Ureter (tissue), 1 donor: ENCODE measurements at regions not wholly inside any gene's neighbourhood (a gene's known extent, or its start where the extent isn't known, plus 50 kb on each side); places are given as distances from the start of the nearest gene placed in this dataset.
"Not testable (repeated sequence)": the region's sequence is repeated elsewhere in the genome, so short reads cannot be mapped to it uniquely, and the experiment has no call there.

Experiments
- DNase-seq: peaks from one replicate; pipeline ENCODE4 v3.0.0-alpha.2; 2020; ENCODE audit warnings: low spot score
- donor health status: DM: yes; HTN: yes; CAD: no.

DNA sequence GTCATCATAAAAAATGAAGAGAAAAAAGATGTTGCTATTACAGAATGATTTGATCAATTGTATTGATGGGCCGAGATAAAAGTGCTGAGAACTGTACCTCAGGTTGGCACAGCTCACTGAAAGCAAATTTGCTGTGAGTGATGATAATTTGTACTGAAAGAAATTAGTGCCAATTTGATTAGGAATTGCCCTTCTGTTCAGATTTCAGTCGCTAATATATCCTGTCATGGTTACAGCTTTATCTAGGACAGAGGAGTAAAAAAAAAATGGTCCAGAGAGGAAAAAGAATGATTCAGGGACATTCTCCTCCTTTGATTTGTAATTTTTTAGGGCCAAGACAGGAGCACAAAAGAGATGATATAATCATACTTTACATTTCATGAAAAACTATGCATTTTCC, 1264.2 kb downstream of the ROBO2 start:
- no peak for DNase-seq

DNA sequence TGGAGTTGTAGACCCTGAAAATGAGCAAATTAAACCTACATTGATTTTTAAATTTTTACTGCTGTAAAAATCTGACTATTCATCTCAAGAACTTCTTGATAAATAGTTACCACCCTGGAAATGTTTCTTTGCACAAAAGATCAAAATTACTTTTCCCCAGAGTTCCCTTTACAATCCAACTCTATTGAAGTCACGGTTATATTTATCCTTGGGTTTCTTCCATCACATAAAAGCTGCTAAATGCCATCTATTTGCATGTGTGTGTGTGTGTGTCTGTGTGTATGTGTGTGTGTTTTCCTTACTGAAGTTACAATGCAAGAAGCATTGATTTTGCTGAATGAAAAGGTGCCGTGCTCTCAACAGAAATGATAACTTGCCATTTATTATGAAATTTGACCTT, 1273.0 kb downstream of the ROBO2 start:
- no peak for DNase-seq

DNA sequence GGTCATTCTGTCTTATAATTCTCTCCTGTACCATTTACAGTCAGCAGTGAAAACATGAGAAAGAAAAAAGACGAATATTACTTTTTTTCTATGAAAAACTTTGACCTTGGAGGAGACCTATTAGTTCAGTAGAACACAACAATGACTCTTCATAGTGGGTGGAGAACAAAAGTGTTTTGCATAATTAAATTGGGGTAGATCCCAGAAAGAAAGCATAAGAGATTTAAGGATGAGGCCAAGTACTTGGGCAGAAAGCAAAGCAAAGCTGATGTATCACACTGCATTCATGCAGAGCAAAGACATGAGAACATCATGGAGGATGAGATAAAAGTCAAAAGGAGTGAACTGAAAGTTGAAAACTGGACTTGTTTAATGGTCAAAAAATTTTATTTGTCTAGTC, 1273.4 kb downstream of the ROBO2 start:
- DNase-seq, result no peak

DNA sequence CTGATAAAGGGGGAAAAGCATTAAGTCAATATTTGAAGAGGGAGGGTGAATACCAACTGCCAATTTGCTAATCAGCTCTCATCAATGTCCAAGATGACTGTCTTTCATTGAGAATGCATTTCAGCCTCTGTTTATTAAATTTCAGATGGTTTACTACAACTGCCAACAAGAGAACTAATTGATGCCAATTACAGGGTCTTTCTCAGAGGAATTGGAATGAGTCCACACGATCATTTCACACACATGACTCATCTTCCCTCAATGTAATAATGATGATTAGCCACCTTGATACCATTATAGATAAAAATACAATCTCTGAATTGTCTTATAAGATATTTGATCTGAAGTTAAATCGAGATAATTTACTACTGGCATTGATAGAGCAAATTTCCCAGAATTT, 1274.4 kb downstream of the ROBO2 start:
- no peak for DNase-seq

DNA sequence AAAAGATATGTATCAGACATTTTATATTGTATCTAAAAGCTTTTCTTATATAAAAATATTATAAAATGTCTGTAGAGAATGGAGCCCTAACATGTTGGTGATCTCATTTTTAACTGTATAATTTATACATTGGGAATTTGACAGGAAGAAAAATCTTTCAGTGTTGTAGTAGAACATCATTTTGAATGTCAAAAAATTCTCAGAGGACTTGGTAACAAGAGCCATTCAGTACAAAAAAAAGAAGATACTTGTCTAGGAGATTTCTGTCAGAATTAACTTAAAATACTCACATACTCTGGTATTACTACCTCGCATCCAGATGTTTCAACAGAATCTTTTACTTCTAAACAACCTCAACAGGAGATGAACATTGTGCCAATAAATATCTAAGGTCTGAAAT, 1277.9 kb downstream of the ROBO2 start:
- no peak for DNase-seq

DNA sequence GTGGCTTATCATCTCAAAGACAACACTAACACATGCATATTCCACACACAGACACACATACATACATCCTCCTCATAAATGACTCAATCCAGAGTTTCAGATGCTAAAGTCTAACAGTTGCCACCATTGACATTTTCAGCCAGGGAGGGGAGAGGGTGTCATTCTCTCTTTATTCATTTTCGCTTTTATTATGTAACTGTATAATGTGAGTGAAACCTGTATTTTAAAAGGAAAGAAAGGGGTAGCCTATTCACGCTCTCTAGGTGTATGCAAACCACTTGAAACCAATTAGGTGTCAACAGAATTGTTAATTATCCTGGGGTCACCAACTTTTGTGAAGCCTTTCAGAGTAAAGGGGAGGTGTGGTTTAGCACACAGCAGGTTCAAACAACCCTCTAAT, 1282.9 kb downstream of the ROBO2 start:
- no peak for DNase-seq

DNA sequence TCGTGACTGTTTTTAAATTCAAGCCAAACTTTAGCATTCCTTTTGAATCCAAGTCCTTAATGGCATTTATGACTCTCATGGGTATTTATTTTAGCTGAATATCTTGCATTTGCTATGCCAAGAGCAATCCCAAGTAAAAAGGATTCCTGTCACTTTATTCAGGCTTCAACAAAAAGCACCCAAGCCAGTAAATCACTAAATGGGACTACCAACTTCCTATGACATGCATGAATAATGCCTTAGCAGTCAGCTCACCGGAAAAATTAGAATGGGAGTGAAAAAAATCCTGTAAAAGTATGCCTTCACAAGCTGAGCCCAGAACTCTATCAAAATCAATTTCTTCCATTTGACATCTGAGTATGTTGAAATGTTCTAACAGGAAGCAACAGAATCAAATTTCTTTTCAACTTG, 1297.9 kb downstream of the ROBO2 start:
- DNase-seq, result no peak

DNA sequence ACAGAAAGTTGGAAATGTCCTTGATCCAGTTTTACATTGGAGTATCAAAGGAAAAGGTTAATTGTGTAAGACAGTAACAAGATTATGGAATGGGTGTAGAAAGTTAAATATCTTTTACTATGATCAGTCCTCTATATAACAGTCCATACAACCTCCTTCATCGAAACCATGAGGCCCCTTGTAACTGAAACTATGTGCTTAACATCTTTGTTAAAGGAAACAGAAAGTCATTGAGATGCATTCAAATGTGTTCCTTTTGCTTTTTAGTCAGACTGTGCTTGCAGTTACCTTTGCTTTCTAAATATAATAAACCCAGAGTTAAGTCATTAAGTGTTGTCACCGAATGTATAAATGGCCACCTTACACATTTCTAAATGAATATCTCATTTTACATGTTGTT, 1298.5 kb downstream of the ROBO2 start:
- DNase-seq, result no peak

DNA sequence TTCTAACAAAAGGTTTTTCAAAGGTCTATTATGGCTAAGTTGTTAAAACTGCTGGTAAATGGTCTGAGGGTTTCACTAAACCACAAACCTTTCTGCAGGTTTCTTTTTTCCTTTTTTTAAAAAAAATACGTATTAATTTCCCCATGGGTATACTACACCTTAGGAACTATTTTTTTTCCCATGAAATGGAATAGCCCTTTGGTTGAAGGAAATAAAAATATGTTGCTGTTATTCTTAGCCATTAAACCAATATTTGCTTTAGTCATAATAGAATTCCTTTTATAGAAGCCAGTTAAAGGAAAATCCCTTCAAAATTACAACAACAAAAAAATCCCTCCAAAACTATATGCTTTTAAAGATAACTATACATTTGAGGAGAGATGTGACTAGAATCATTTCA, 1303.3 kb downstream of the ROBO2 start:
- no peak for DNase-seq

DNA sequence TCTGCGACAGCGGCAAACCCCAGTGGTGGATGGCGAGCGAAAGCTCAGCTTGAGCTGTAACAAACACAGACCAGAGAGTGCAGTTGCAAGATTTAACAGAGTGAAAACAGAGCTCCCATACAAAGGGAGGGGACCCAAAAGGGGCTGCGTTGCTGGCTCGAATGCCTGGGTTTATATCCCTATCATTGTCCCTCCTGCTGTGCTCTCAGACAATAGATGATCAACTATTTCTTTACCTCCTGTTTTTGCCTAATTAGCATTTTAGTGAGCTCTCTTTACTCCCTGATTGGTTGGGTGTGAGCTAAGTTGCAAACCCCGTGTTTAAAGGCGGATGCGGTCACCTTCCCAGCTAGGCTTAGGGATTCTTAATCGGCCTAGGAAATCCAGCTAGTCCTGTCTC, 1304.4 kb downstream of the ROBO2 start:
- DNase-seq, result not testable (repeated sequence)

DNA sequence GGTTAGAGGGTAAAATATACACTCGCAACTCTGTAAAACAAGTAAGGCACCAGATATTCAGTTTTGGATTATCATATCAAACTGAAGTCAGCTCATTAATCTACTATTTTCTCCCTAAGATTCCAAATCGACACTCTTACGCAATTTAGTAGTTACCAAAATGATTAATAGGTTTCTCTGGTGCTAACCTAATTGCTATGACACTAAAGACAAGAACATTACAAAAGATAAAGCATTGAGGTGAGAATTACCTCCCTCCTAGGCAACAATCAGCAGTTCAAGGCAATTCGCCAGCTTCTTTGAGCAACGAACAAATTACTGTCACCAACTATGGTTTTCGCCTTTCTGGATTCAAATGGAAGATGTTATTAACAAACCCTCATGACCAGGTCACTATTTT, 1305.0 kb downstream of the ROBO2 start:
- DNase-seq, result no peak

DNA sequence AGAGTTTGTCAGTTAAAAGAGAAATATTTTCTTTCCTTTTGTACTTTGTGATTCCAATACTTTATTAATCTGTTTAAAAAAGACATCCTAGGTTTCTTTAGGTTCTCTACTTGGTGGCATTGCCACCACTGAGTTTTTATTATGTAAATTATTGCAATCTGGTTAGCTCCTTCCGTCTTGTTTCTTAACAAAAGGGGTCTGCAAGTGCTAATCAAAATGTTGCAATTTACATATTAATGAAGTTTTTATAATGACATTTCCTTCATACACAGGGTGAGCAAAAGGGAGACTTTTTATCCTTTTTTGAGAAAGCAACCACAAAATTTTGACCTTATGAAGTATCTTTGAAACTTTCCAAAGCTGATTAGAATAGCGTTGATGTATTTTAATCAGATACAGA, 1307.3 kb downstream of the ROBO2 start:
- no peak for DNase-seq

DNA sequence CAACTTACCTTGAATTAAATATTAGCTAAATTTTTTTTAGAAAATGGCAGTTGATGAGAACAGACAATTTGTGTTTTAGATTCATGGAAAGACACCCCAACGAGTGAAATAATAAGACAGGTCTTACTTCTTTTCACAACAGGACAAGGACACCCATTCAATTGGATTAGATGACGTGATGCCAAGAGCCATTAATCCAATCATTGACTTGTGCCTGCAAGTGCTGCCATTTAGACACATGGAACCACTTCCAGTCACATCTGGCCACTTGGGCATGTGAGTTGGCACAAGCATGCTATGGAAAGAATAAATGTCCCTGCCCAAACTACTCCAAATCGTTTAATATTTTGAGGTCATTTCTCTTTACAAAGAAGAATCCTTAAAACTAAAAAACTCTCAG, 1308.8 kb downstream of the ROBO2 start:
- DNase-seq, result no peak

DNA sequence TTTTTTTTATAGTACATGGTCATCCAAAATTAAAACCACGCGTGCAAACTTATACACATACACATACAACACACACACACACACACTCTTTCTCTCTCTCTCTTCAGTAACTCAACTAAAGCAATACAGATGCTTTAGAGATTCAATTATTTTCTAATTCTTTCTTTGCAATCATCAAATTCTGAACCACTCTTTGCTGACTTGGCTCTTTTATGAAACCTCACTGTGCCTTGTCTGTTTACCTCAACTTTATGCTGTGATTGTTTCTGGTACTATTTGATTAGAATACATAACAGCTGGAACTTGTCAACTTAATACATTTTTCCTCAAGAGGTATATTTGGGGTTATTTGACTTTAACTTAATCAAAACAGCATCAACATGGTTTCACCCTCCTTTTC, 1309.7 kb downstream of the ROBO2 start:
- no peak for DNase-seq

DNA sequence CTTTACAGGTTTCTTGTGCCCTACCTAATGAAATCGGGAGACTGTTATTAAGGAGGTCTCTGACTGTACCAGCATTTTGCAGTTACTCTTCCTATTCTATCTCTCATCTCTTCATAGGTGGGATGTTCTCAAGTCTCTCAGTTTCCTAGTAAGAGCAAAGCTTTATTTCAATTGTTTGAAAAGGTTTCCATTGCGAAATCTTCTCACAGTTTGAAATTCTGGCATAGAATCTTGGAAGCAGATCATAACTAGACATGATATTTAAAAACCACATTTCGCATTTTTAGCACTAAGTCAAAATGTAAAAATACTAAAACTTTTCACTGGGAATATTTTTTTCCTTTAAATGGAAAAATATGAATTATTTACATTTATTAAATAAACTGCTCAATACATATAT, 1311.4 kb downstream of the ROBO2 start:
- DNase-seq, result no peak

DNA sequence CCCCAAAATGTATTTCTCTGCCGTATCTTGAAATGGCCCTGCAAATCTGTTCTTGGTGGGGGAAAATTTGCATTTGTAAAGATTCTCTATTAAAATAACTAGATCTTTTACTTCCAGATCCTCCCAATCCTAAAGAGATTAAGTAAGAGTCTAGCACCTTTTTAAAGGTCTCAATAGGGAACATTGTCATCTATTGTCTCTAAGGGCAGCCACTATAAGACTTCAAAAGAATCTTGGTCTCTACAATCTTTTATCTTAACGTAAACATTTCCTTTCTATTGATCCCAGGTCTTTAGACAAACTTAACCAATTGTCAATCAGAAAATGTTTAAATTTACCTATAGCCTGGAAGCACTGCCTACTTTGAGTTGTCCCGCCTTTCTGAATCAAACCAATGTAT, 1313.3 kb downstream of the ROBO2 start:
- no peak for DNase-seq

DNA sequence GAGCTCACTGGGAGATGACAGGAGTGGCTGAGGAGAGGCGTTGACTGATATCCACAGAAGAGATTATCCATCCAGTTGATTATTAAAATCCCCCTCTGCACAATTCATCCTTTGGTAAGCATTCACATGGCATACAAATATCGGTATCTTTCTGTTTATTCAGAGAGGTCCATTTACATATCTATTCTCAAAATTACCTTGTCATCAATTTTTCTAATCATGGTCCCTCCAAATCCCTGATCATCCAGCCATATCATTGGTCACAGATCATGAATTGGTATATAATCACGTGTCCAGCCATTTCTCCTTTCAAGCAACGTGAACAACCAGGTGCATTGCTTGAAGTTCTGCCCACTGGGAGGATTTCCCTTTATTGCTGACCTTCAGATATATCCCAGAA, 1321.0 kb downstream of the ROBO2 start:
- DNase-seq, result no peak

DNA sequence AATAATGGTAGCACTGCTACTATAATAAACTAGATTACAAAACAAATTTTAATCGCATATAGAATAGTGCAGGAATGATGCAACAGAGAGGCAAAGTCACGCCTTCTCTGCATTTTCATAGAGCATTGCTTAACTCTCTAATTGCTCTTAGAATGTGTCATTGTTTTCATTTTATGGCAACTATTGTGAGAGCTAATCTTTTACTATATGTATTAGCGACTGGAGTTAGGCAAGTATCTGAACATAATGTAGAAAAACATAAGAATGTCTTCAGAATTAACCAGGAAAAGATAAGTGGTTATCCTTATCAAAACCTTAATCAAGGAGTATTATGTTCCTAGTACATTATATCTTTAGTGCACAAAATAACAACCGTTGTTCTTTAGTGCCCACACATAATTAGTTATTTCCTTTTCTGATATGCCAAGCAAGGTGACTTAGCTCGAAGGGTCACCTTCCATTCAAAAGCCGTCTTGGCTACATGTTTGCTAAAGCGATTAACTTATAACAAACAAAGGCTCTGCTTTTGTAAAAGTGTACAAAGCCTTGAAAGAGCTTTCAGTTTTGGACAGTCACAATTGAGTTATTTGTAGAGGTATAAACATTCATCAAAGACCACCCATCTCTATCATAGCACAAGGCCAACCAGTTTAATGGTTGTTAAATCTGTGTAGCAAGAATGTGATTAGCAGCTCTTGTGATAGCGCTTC, 1328.9 kb downstream of the ROBO2 start:
- DNase-seq, result no peak

DNA sequence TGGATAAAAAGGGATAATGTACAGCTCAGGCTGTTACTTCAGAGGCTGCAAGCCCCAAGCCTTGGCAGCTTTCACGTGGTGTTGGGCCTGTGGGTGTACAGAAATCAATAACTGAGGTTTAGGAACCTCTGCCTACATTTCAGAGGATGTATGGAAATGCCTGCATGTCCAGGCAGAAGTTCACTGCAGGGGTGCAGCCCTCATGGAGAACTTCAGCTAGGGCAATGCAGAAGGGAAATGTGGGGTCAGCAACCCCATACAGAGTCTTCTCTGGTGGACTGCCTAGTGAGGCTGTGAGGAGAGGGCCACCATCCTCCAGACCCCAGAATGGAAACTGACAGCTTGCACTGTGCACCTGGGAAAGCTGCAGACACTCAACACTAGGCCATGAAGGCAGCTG, 1350.3 kb downstream of the ROBO2 start:
- no peak for DNase-seq

DNA sequence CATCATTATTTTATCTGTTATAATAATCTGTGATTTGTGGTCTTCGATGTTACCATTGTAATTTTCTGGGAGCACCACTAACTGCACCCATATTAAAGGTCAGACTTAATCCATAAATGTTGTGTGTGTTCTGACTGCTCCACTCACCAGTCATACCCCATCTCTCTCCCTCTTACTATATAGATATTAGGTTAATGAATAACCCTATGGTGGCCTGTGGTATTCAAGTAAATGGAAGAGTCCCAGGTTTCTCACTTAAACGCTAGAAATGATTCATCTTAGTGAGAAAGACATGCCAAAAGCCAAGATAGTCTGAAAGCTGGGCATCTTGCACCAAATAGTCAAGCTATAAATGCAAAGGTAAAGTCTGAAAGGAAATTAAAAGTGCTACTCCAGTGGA, 1358.5 kb downstream of the ROBO2 start:
- no peak for DNase-seq

DNA sequence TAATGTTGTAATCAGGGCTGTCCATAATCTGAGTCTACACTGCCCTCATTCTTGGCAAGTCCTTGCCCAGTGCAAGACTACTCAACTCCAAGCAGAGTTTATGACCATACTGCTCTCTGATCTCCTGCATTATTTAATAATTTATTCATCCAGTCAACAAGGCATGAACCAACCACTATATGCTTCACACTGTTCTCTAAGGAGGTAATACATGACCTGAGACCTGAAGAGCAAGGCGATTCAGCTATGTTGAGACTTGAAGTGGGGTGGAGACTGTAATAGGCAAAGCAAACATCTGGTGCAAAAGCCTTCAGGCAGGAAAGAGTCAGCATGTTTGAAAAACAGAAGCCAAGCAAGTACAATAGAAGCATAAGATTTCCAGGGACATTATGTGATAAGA, 1362.8 kb downstream of the ROBO2 start:
- DNase-seq, result no peak

DNA sequence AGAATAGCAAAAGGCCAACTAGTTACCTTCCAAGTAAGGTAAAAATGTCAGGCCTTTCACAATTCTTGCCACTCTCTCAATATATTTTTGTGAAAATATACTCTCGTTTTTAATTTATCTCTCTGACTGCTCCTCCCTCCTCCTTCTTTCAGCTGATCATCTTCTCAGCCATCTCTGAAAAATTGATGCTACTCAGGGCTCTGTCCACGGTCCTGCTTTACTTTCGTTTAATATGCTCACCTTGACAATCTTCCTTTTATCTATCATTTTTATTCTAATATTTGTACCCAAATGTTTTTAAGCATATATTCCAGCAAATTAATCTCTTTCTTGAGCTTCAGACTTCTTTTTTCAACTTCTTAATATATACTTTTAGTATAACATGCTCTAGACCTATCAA, 1362.1 kb downstream of the ROBO1 start:
- no peak for DNase-seq

DNA sequence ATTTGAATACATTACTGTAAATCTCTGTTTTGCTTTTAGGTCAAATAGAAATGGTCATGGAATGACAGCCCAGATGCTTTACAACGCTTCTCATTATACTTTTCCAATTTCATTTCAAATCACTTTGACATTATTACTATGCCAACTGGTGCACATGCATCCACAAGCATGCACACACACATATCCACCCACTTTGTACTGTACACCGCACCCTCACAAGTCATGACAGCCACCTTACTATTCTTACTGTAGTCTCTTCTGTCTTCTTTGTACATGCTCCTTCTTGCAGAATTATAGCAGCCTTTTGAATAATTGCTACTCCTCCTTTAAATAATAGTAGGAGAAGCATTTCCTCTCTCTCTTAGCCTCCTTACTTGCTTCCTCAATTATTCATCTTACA, 1361.4 kb downstream of the ROBO1 start:
- no peak for DNase-seq

DNA sequence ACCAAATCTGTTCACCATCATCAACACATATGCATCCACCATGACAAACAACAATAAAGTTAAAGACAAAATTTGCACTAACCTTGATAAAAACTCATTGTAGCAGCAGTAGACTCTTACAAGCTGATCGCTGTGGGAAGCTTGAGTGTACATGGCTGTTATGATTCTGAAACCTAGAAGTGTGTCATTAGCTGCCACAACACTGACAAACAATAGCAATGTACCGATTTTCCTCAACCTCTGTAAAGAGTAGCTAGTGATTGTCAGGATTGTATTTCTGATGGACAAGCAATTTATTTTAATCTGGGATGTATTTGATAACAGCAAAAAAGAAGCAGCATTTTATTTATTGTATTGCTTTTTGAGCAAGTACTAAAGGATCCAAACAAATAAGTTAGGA, 1357.7 kb downstream of the ROBO1 start:
- DNase-seq, result no peak

DNA sequence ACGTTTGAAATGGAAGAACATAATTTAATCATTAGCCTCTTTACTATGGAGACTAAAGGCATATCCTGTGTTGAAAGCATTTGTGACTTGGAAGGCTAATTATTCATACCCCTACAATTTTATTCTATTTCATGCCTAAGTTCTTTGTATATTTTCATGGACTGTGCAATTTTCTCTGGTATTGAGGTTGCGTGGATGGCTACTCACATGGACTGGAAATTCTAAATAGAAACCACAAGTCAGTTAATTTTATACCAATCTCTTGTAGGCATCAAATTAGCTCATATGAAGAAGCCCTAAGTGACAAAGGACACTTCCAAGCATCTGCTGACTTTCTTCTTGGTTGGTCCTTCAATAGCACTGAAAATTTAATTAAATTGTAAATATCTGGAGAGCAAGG, 1353.5 kb downstream of the ROBO1 start:
- DNase-seq, result no peak
